CD4-positive, alpha-beta T cell (primary cell): ENCODE measurements at regions not wholly inside any gene's neighbourhood (a gene's known extent, or its start where the extent isn't known, plus 50 kb on each side); places are given as distances from the start of the nearest gene placed in this dataset.

ENCODE experiments used
- ATAC-seq: fragments of 200-7000 bp; cut with Tn5 transposase; one replicate; pipeline ENCODE4 v1.10.0; 2022; ENCODE audit warnings: mild to moderate bottlenecking; ENCODE audit not compliant: poor library complexity
- CTCF ChIA-PET: fragments of 350-600 bp; sonication (Branson Sonifier 250); formaldehyde crosslinking; loops from one replicate; lab custom pipeline; 2021; ENCODE audit warnings: antibody characterized with exemption, inconsistent platforms; lab: Charles Lee
- POLR2A ChIA-PET: fragments of 350-600 bp; sonication (Branson Sonifier 250); formaldehyde crosslinking; loops from one replicate; lab custom pipeline; 2021; ENCODE audit warnings: antibody characterized with exemption, inconsistent platforms; lab: Charles Lee
- DNase-seq, 14 experiments: peaks; one replicate each; pipeline ENCODE4 v3.0.0-alpha.2; 2013 to 2020; ENCODE audit warnings: mixed read lengths in 2 of 14
- H3K27ac ChIP-seq, 2 donors: one replicate each; pipeline versions ENCODE4 v1.5.1 to v1.7.0; 2013; ENCODE audit warnings: low read length in 2 of 2, low read depth in 1 of 2, mild to moderate bottlenecking in 1 of 2
- H3K27me3 ChIP-seq, 2 experiments: 1 replicate in 1 of 2; 2 replicates in 1 of 2; pipeline versions ENCODE4 v1.6.1 to v1.7.0; 2013; ENCODE audit warnings: low read length in 2 of 2, control low read depth in 1 of 2, mild to moderate bottlenecking in 1 of 2, moderate library complexity in 1 of 2; ENCODE audit not compliant: insufficient read depth in 2 of 2, control insufficient read depth in 1 of 2
- H3K36me3 ChIP-seq: one replicate; pipeline ENCODE4 v1.6.1; 2013; ENCODE audit warnings: low read length, control low read depth; ENCODE audit not compliant: insufficient read depth
- H3K4me1 ChIP-seq: one replicate; pipeline ENCODE4 v1.6.1; 2013; ENCODE audit warnings: low read length, control low read depth; ENCODE audit not compliant: insufficient read depth
- H3K4me3 ChIP-seq: one replicate; pipeline ENCODE4 v1.5.1; 2013; ENCODE audit warnings: mild to moderate bottlenecking, low read length, moderate library complexity
- H3K9me3 ChIP-seq, 2 experiments: 1 replicate in 1 of 2; 2 replicates in 1 of 2; pipeline versions ENCODE4 v1.6.1 to v1.7.0; 2013; ENCODE audit warnings: low read length in 2 of 2, mild to moderate bottlenecking in 2 of 2, control low read depth in 1 of 2, moderate library complexity in 1 of 2; ENCODE audit not compliant: control insufficient read depth in 1 of 2, insufficient read depth in 1 of 2
- H3K27ac Mint-ChIP-seq: one replicate; pipeline ENCODE4 v1.8.0; 2020; ENCODE audit warnings: mixed read lengths
- H3K27me3 Mint-ChIP-seq: one replicate; pipeline ENCODE4 v1.8.0; 2021; ENCODE audit warnings: mixed read lengths
- H3K36me3 Mint-ChIP-seq: one replicate; pipeline ENCODE4 v1.8.0; 2021; ENCODE audit warnings: low read depth, mixed read lengths
- H3K4me1 Mint-ChIP-seq: one replicate; pipeline ENCODE4 v1.8.0; 2021; ENCODE audit warnings: low read depth, mixed read lengths
- H3K4me3 Mint-ChIP-seq: one replicate; pipeline ENCODE4 v1.8.0; 2020; ENCODE audit warnings: mild to moderate bottlenecking, mixed read lengths
- H3K9me3 Mint-ChIP-seq: one replicate; pipeline ENCODE4 v1.8.0; 2020; ENCODE audit warnings: mixed read lengths
- CTCF ChIP-seq: fragments of 200-600 bp; IDR thresholded peaks from one replicate; pipeline ENCODE4 v1.8.0; 2022; ENCODE audit warnings: antibody characterized with exemption, mild to moderate bottlenecking
- intact Hi-C, 2 experiments: fragments of 100-400 bp; cut with DNase I in 1 of 2; cut with micrococcal nuclease in 1 of 2; formaldehyde crosslinking; loops; one replicate each; pipeline versions ENCODE4 v1.15.1 to v1.9.0; 2023 to 2025; cut with DNase I, micrococcal nuclease

GRCh38 chr13:44026194-44026593 is 146.5 kb downstream of the LACC1 start:
- no peaks in the 10 kb centered on the region for H3K4me1 ChIP-seq
- no peaks in the 10 kb centered on the region for H3K27me3 ChIP-seq
- ATAC-seq (no peak), DNase-seq (no peak)
- intact Hi-C loops: no loop called here
- no peak overlapping the region for H3K4me3 ChIP-seq
- ChIA-PET POLR2A (no interaction called here), CTCF (no interaction called here)
- H3K4me1 Mint-ChIP-seq: no peaks in the 10 kb centered on the region
- no peak for TF ChIP-seq CTCF
- no peaks in the 10 kb centered on the region for H3K36me3 Mint-ChIP-seq
- H3K9me3 Mint-ChIP-seq: no peaks in the 10 kb centered on the region
- H3K36me3 ChIP-seq: no peaks in the 10 kb centered on the region
- no peak overlapping the region for H3K4me3 Mint-ChIP-seq
- no peaks in the 10 kb centered on the region for H3K27me3 Mint-ChIP-seq
- H3K9me3 ChIP-seq: no peaks in the 10 kb centered on the region
- H3K27ac ChIP-seq: no peak overlapping the region
- H3K27ac Mint-ChIP-seq: no peak overlapping the region

GRCh38 chr13:44028734-44029133 is 149.0 kb downstream of the LACC1 start:
- H3K4me1 Mint-ChIP-seq: no peaks in the 10 kb centered on the region
- intact Hi-C loops: no loop called here
- Histone ChIP-seq H3K27ac (no peak overlapping the region), H3K4me1 (no peaks in the 10 kb centered on the region), H3K36me3 (no peaks in the 10 kb centered on the region), H3K9me3 (no peaks in the 10 kb centered on the region), H3K4me3 (no peak overlapping the region), H3K27me3 (no peaks in the 10 kb centered on the region)
- ATAC-seq (no peak), DNase-seq (no peak)
- peaks cover 7% of the 10 kb centered on the region for H3K27me3 Mint-ChIP-seq
- no peaks in the 10 kb centered on the region for H3K36me3 Mint-ChIP-seq
- ChIA-PET CTCF (no interaction called here), POLR2A (no interaction called here)
- no peak overlapping the region for H3K4me3 Mint-ChIP-seq
- no peaks in the 10 kb centered on the region for H3K9me3 Mint-ChIP-seq
- H3K27ac Mint-ChIP-seq: no peak overlapping the region
- TF ChIP-seq CTCF: no peak

- DNase-seq: no peak
- TF ChIP-seq CTCF: no peak
- no peak overlapping the region for H3K27ac Mint-ChIP-seq
- POLR2A ChIA-PET: no interaction called here
- ATAC-seq: no peak
- H3K4me3 ChIP-seq: no peak overlapping the region
- no peaks in the 10 kb centered on the region for H3K36me3 ChIP-seq
- no peaks in the 10 kb centered on the region for H3K36me3 Mint-ChIP-seq
- H3K27me3 ChIP-seq: no peaks in the 10 kb centered on the region
- H3K4me1 ChIP-seq: no peaks in the 10 kb centered on the region
- H3K4me3 Mint-ChIP-seq: no peak overlapping the region
- CTCF ChIA-PET: no interaction called here
- H3K27ac ChIP-seq: no peak overlapping the region
- H3K4me1 Mint-ChIP-seq: no peaks in the 10 kb centered on the region
- peaks cover 5% of the 10 kb centered on the region for H3K9me3 Mint-ChIP-seq
- H3K27me3 Mint-ChIP-seq: peaks cover 22% of the 10 kb centered on the region
- H3K9me3 ChIP-seq: no peaks in the 10 kb centered on the region
- intact Hi-C loops: no loop called here
Measured at GRCh38 chr13:44030615-44031014, 150.9 kb downstream of the LACC1 start.
